Adrenal gland (tissue), 5 donors: ENCODE measurements at regions not wholly inside any gene's neighbourhood (a gene's known extent, or its start where the extent isn't known, plus 50 kb on each side); places are given as distances from the start of the nearest gene placed in this dataset.
A peak's percentile ranks its signal among the peaks of the same experiment; 100 is the strongest.

Experiments used
- CTCF ChIP-seq, 6 experiments: fragments of 450-650 bp in 4 of 6; fragments of 200-600 bp in 2 of 6; sonication (generic) in 1 of 6; IDR thresholded peaks; 1 replicate in 5 of 6; 2 replicates in 1 of 6; pipeline versions ENCODE4 v1.5.1 to v1.8.0; 2016 to 2021; ENCODE audit warnings: antibody characterized with exemption in 6 of 6, mild to moderate bottlenecking in 2 of 6, moderate library complexity in 1 of 6
- POLR2A ChIP-seq, 2 donors: fragments of 450-650 bp; IDR thresholded peaks; one replicate each; pipeline ENCODE4 v1.6.1; 2017; ENCODE audit warnings: antibody characterized with exemption in 2 of 2, mild to moderate bottlenecking in 2 of 2, moderate library complexity in 1 of 2
- donor health status: DM: no; HTN: no; CAD: no.

GRCh38 chr18:45275367-45276113, 339.7 kb upstream of the SLC14A2 start:
- TF ChIP-seq CTCF (IDR thresholded peaks at IDR 0.05) = peak; percentile 56 to 84 (median 68)
- TF ChIP-seq POLR2A (IDR thresholded peaks at IDR 0.05) = no peak
